Coronary artery (tissue), 2 donors: ENCODE measurements at regions not wholly inside any gene's neighbourhood (a gene's known extent, or its start where the extent isn't known, plus 50 kb on each side); places are given as distances from the start of the nearest gene placed in this dataset.

Experiments used
- DNase-seq: peaks from one replicate; pipeline ENCODE4 v3.0.0-alpha.2; 2017; ENCODE audit warnings: low spot score
- H3K27ac ChIP-seq, 2 donors: fragments of 200-600 bp; sonication (generic); one replicate each; pipeline ENCODE4 v1.5.1; 2016 to 2019
- H3K4me3 ChIP-seq: fragments of 200-600 bp; sonication (generic); 2 replicates; pipeline ENCODE4 v1.5.1; 2016; ENCODE audit warnings: mild to moderate bottlenecking, moderate library complexity
- TF ChIP-seq, protein P1 (sequence below): fragments of 200-600 bp; sonication (generic); IDR thresholded peaks from one replicate; pipeline ENCODE4 v1.5.1; 2019; ENCODE audit warnings: antibody characterized with exemption

DNA sequence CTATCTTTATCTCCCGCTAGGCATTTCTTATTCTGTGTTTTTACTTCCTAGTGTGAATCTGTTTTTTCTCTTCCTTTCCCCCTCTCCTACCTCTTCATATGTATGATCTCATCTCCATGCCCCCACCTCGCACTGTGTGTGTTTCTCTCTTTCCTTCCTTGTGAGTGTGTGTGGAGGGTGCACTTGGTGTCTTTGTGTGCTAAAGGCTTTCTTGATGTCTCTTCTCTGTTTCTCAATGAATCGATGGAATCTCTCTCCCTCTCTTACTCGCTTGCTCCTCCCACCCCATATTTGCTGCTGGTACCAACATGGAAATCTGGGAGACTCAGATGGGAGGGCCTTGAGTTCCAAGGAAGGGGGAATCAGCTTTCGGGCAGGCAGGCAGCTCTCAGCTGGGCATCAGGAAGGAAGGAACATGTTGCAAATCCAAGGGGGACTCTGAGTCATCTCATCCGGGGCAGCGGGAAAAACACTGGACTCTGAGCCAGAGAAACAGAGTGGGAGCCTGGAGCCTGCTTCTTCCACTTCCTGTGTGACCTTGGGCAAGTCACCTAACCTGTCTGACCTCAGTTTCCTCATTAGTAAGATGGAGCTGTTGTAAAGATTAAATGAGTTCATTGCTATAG is 147.5 kb downstream of the PTPRU start:
- Histone ChIP-seq H3K4me3 (no peak overlapping the region), H3K27ac (no peak overlapping the region)
- peak; percentile 47 for DNase-seq
- TF ChIP-seq, protein P1, sequence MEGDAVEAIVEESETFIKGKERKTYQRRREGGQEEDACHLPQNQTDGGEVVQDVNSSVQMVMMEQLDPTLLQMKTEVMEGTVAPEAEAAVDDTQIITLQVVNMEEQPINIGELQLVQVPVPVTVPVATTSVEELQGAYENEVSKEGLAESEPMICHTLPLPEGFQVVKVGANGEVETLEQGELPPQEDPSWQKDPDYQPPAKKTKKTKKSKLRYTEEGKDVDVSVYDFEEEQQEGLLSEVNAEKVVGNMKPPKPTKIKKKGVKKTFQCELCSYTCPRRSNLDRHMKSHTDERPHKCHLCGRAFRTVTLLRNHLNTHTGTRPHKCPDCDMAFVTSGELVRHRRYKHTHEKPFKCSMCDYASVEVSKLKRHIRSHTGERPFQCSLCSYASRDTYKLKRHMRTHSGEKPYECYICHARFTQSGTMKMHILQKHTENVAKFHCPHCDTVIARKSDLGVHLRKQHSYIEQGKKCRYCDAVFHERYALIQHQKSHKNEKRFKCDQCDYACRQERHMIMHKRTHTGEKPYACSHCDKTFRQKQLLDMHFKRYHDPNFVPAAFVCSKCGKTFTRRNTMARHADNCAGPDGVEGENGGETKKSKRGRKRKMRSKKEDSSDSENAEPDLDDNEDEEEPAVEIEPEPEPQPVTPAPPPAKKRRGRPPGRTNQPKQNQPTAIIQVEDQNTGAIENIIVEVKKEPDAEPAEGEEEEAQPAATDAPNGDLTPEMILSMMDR = no peak

GRCh38 chr1:29382851-29383745 is 146.8 kb downstream of the PTPRU start:
- DNase-seq = peak; percentile 36
- Histone ChIP-seq H3K27ac (no peak overlapping the region), H3K4me3 (no peak overlapping the region)
- TF ChIP-seq, protein P1 = no peak

DNA sequence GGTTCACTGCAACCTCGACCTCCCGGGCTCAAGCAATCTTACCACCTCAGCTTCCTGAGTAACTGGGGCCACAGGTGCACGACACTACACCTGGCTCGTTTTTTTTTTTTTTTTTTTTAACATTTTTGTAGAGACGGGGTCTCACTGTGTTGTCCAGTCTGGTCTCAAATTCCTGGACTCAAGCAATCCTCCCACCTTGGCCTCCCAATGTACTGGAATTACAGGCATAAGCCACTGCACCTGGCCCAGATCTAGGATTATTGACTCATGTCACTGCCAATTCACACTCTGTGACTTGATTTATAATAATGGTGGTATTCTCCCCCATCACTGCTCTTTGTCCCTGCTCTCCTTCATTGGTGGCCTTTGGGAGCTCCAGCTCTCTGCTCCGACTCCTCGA is 145.1 kb downstream of the PTPRU start:
- H3K4me3 ChIP-seq = no peak overlapping the region

DNA sequence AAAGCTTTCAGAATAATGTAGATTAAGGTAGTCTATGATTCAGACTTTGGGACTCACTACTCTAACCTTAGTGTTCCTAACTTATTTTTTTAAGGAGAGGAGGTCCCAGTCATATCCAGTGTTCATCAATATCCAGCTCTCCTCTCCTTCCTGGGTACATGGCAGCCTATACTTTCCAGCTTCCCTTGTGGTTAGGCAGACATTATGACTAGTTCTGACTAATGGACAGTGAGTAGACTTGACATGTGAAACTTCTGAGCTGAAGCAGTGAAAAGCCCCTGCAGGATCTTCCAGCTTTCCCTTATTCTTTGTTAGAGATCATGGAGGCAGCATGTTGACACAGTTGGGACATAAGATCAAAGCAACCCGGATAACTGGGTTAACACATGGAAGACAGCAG is 144.2 kb downstream of the PTPRU start:
- H3K27ac ChIP-seq = no peak overlapping the region
- TF ChIP-seq, protein P1 = no peak
- no peak for DNase-seq

More for the DNA sequence above, 145.1 kb downstream of the PTPRU start:
- DNase-seq = peak; percentile 26
- TF ChIP-seq, protein P1 = no peak
- no peak overlapping the region for H3K27ac ChIP-seq

GRCh38 chr1:29379443-29380073 is 143.2 kb downstream of the PTPRU start:
- peak; percentile 33 for DNase-seq
- Histone ChIP-seq H3K4me3 (no peak overlapping the region), H3K27ac (no peak overlapping the region)
- TF ChIP-seq, protein P1 = no peak

More for the DNA sequence above, 144.2 kb downstream of the PTPRU start:
- no peak overlapping the region for H3K4me3 ChIP-seq
